ENCODE measurements at regions not wholly inside any gene's neighbourhood (a gene's known extent, or its start where the extent isn't known, plus 50 kb on each side); places are given as distances from the start of the nearest gene placed in this dataset.

DNA sequence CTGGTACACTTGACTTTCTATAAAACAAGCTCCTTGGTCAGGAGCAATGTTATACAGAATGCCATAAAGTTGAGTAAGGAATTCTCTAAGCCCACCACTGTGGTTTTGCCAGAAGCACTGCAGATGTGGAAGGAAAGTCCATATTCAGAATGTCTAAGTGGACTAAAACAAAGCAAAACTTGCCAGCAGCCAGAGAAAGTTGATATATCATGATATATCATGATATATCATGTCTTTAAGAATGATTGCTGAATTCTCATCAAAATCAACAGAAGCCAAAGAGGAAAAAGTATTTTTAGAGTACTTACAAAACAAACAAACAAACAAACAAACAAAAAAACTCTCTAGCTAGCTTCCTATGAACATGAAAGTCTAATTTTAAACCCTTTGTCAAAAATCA lies 424.8 kb upstream of the OR4E1 start:
- BruUV-seq (replicated peaks) = no TSS peak
- CTCF ChIA-PET = interaction anchor here (0.6 kb wide), 1 partner anchor 473 kb away, joined by 4 read pairs; no protein-coding TSS in a partner anchor
- no peak overlapping the region for H3K27ac ChIP-seq
- intact Hi-C loops (cut with micrococcal nuclease; ENCODE audit: unreplicated experiment) = no loop called here
- H3K4me3 ChIP-seq = no peak overlapping the region
- POLR2A ChIA-PET (ENCODE audit: unreplicated experiment) = no interaction called here
- no peaks in the 10 kb centered on the region for H3K4me1 ChIP-seq (replicated peaks; ENCODE audit: insufficient read depth)
- H3F3A ChIP-seq (ENCODE audit: insufficient read depth, low read depth) = no peaks in the 10 kb centered on the region
- H3K27me3 ChIP-seq (ENCODE audit: insufficient read depth, low read depth) = no peaks in the 10 kb centered on the region
- DNase-seq = no peak
- no peak overlapping the region for H3K4me2 ChIP-seq
- TF ChIP-seq, protein P1, sequence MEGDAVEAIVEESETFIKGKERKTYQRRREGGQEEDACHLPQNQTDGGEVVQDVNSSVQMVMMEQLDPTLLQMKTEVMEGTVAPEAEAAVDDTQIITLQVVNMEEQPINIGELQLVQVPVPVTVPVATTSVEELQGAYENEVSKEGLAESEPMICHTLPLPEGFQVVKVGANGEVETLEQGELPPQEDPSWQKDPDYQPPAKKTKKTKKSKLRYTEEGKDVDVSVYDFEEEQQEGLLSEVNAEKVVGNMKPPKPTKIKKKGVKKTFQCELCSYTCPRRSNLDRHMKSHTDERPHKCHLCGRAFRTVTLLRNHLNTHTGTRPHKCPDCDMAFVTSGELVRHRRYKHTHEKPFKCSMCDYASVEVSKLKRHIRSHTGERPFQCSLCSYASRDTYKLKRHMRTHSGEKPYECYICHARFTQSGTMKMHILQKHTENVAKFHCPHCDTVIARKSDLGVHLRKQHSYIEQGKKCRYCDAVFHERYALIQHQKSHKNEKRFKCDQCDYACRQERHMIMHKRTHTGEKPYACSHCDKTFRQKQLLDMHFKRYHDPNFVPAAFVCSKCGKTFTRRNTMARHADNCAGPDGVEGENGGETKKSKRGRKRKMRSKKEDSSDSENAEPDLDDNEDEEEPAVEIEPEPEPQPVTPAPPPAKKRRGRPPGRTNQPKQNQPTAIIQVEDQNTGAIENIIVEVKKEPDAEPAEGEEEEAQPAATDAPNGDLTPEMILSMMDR (conservative IDR thresholded peaks at IDR 0.05) = no peak
- no peak for TF ChIP-seq EZH2 (IDR thresholded peaks at IDR 0.05; ENCODE audit: low read depth)
- H3K9me3 ChIP-seq (ENCODE audit: insufficient read depth, low read depth) = no peaks in the 10 kb centered on the region
- no peaks in the 10 kb centered on the region for H4K20me1 ChIP-seq (ENCODE audit: insufficient read depth)
- no peaks in the 10 kb centered on the region for H3K36me3 ChIP-seq (ENCODE audit: low read depth)
- no peak overlapping the region for H2AFZ ChIP-seq
- H3K79me2 ChIP-seq (ENCODE audit: low read depth) = no peaks in the 10 kb centered on the region
- no peaks in the 10 kb centered on the region for H3K9me2 ChIP-seq (ENCODE audit: insufficient read depth)

DNA sequence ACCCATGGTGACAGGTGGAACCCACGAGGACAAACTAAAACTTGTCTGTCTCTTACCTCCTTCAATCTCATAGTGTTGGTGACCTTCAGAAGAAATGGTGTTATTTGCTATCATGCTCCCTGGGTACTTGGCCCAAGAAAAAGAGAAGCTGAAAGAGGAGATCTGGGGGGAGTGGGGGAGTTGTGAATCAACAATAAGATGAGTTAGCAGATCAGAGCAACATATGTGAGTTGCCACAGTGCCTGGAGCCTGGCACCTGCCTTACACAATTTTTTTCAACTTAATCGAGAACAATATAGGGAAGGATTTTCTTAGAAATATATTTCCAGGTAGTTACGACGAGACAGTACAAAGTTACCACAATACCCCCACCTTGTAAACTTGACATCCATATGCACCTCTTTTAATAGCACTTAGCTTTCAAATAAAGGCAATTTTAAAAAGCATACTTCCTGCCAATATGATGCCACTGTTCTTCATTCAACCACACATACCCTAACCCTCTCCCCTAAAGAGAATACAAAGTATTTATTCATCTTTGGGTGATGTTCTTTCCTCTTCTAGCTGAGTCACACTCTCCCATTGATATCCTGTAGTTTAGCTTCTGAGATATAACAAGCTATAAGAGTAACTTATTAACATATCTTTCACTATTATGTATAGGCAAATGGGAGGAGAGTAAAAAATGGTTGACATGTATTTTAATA lies 424.1 kb upstream of the OR4E1 start:
- H3K27ac ChIP-seq = no peak overlapping the region
- no peaks in the 10 kb centered on the region for H4K20me1 ChIP-seq (ENCODE audit: insufficient read depth)
- no peaks in the 10 kb centered on the region for H3F3A ChIP-seq (ENCODE audit: insufficient read depth, low read depth)
- H2AFZ ChIP-seq = no peak overlapping the region
- H3K4me2 ChIP-seq = no peak overlapping the region
- no TSS peak for BruUV-seq (replicated peaks)
- no peaks in the 10 kb centered on the region for H3K36me3 ChIP-seq (ENCODE audit: low read depth)
- ChIA-PET POLR2A (ENCODE audit: unreplicated experiment) (no interaction called here), CTCF (interaction anchor here (0.5 kb wide), 1 partner anchor 123 kb away, joined by 22 read pairs; no protein-coding TSS in a partner anchor)
- H3K79me2 ChIP-seq (ENCODE audit: low read depth) = no peaks in the 10 kb centered on the region
- DNase-seq = no peak
- intact Hi-C loops (cut with micrococcal nuclease; ENCODE audit: unreplicated experiment) = no loop called here
- no peak overlapping the region for H3K4me3 ChIP-seq
- no peaks in the 10 kb centered on the region for H3K9me2 ChIP-seq (ENCODE audit: insufficient read depth)
- H3K4me1 ChIP-seq (replicated peaks; ENCODE audit: insufficient read depth) = no peaks in the 10 kb centered on the region
- no peaks in the 10 kb centered on the region for H3K9me3 ChIP-seq (ENCODE audit: insufficient read depth, low read depth)
- H3K27me3 ChIP-seq (ENCODE audit: insufficient read depth, low read depth) = no peaks in the 10 kb centered on the region
- TF ChIP-seq, protein P1 (conservative IDR thresholded peaks at IDR 0.05) = no peak
- TF ChIP-seq EZH2 (IDR thresholded peaks at IDR 0.05; ENCODE audit: low read depth) = no peak

DNA sequence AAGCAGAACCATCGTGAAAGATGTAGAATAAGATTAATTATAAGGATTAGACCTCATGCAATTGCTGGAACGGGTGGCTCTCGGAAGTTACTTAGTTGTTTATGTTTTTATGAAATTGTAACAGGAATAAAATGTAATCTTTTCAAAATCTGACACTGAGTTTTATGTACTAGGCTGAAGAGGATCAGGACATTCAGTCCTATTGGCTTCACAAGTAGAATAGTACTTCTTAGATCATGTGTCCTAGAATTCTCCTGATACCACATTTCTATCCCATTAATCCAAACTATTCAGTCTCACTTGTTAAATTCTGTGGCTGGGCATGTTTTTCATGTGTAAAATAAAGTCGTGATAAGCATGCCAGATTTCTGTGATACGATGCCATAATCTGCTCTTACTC lies 423.5 kb upstream of the OR4E1 start:
- Histone ChIP-seq H3K79me2 (ENCODE audit: low read depth) (no peaks in the 10 kb centered on the region), H2AFZ (no peak overlapping the region), H3K4me1 (replicated peaks; ENCODE audit: insufficient read depth) (no peaks in the 10 kb centered on the region), H3K36me3 (ENCODE audit: low read depth) (no peaks in the 10 kb centered on the region), H3F3A (ENCODE audit: insufficient read depth, low read depth) (no peaks in the 10 kb centered on the region), H3K27ac (no peak overlapping the region), H3K9me2 (ENCODE audit: insufficient read depth) (no peaks in the 10 kb centered on the region), H3K4me2 (no peak overlapping the region), H3K9me3 (ENCODE audit: insufficient read depth, low read depth) (no peaks in the 10 kb centered on the region), H3K27me3 (ENCODE audit: insufficient read depth, low read depth) (no peaks in the 10 kb centered on the region), H4K20me1 (ENCODE audit: insufficient read depth) (no peaks in the 10 kb centered on the region), H3K4me3 (no peak overlapping the region)
- ChIA-PET CTCF (no interaction called here), POLR2A (ENCODE audit: unreplicated experiment) (no interaction called here)
- TF ChIP-seq, protein P1 (conservative IDR thresholded peaks at IDR 0.05) = no peak
- TF ChIP-seq EZH2 (IDR thresholded peaks at IDR 0.05; ENCODE audit: low read depth) = no peak
- no peak for DNase-seq
- BruUV-seq (replicated peaks) = no TSS peak
- intact Hi-C loops (cut with micrococcal nuclease; ENCODE audit: unreplicated experiment) = no loop called here

Data from PC-9 (cell line).